ENCODE measurements at regions not wholly inside any gene's neighbourhood (a gene's known extent, or its start where the extent isn't known, plus 50 kb on each side); places are given as distances from the start of the nearest gene placed in this dataset.
A peak's percentile ranks its signal among the peaks of the same experiment; 100 is the strongest.

GRCh38 chr2:10984418-10985135 lies 72.8 kb downstream of the KCNF1 start:
- Histone ChIP-seq H3K27me3 (replicated peaks in 1 of 7) (peaks cover 0 to 9% (median 0%) of the 10 kb centered on the region in 7 donors), H3K4me3 (no peak overlapping the region), H3K27ac (no peak overlapping the region), H3K4me1 (peaks cover 0 to 6% (median 0%) of the 10 kb centered on the region in 6 donors), H3K9me3 (no peaks in the 10 kb centered on the region), H3K36me3 (no peaks in the 10 kb centered on the region)
- intact Hi-C loops (cut with DNase I; ENCODE audit: low total_unique reads) = no loop called here
- TF ChIP-seq POLR2AphosphoS5 (IDR thresholded peaks at IDR 0.05) = no peak
- no peak for TF ChIP-seq POLR2A (IDR thresholded peaks at IDR 0.05)
- TF ChIP-seq, protein P1, sequence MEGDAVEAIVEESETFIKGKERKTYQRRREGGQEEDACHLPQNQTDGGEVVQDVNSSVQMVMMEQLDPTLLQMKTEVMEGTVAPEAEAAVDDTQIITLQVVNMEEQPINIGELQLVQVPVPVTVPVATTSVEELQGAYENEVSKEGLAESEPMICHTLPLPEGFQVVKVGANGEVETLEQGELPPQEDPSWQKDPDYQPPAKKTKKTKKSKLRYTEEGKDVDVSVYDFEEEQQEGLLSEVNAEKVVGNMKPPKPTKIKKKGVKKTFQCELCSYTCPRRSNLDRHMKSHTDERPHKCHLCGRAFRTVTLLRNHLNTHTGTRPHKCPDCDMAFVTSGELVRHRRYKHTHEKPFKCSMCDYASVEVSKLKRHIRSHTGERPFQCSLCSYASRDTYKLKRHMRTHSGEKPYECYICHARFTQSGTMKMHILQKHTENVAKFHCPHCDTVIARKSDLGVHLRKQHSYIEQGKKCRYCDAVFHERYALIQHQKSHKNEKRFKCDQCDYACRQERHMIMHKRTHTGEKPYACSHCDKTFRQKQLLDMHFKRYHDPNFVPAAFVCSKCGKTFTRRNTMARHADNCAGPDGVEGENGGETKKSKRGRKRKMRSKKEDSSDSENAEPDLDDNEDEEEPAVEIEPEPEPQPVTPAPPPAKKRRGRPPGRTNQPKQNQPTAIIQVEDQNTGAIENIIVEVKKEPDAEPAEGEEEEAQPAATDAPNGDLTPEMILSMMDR (IDR thresholded peaks at IDR 0.05 in 8 of 11, conservative IDR thresholded peaks at IDR 0.05 in 3 of 11) = no peak
- no peak for DNase-seq
- WGBS, 5 donors = 81 to 91% (median 84%) methylated on average over 6 of the region's 6 CpGs

GRCh38 chr2:10985260-10985659 lies 73.5 kb downstream of the KCNF1 start:
- WGBS, 5 donors = 67 to 85% (median 83%) methylated on average over 6 of the region's 6 CpGs
- Histone ChIP-seq H3K27ac (no peak overlapping the region), H3K4me1 (peaks cover 0 to 6% (median 0%) of the 10 kb centered on the region in 6 donors), H3K4me3 (no peak overlapping the region), H3K36me3 (no peaks in the 10 kb centered on the region), H3K9me3 (no peaks in the 10 kb centered on the region), H3K27me3 (replicated peaks in 1 of 7) (peaks cover 0 to 9% (median 0%) of the 10 kb centered on the region in 7 donors)
- intact Hi-C loops (cut with DNase I; ENCODE audit: low total_unique reads) = no loop called here
- TF ChIP-seq, protein P1 (IDR thresholded peaks at IDR 0.05 in 8 of 11, conservative IDR thresholded peaks at IDR 0.05 in 3 of 11) = no peak
- peak; percentile 56 for DNase-seq

- H3K4me1 ChIP-seq = peaks cover 0 to 6% (median 0%) of the 10 kb centered on the region in 6 donors
These were observed 74.3 kb downstream of the KCNF1 start for GRCh38 chr2:10985901-10986535.

GRCh38 chr2:10987439-10987838 lies 75.7 kb downstream of the KCNF1 start:
- 70 to 89% (median 80%) methylated on average over 2 of the region's 2 CpGs for WGBS, 5 donors
- H3K27ac ChIP-seq = no peak overlapping the region
- no peaks in the 10 kb centered on the region for H3K36me3 ChIP-seq
- no peaks in the 10 kb centered on the region for H3K9me3 ChIP-seq
- no peak for DNase-seq
- no peak overlapping the region for H3K4me3 ChIP-seq
- TF ChIP-seq, protein P1 (IDR thresholded peaks at IDR 0.05 in 8 of 11, conservative IDR thresholded peaks at IDR 0.05 in 3 of 11) = no peak
- no peak for TF ChIP-seq POLR2A (IDR thresholded peaks at IDR 0.05)
- TF ChIP-seq POLR2AphosphoS5 (IDR thresholded peaks at IDR 0.05) = no peak
- H3K27me3 ChIP-seq (replicated peaks in 1 of 7) = peaks cover 0 to 9% (median 0%) of the 10 kb centered on the region in 7 donors
- intact Hi-C loops (cut with DNase I; ENCODE audit: low total_unique reads) = no loop called here
- H3K4me1 ChIP-seq = peaks cover 0 to 6% (median 0%) of the 10 kb centered on the region in 6 donors

More at GRCh38 chr2:10985901-10986535, 74.3 kb downstream of the KCNF1 start:
- peaks cover 0 to 9% (median 0%) of the 10 kb centered on the region in 7 donors for H3K27me3 ChIP-seq (replicated peaks in 1 of 7)
- H3K9me3 ChIP-seq = no peaks in the 10 kb centered on the region
- H3K36me3 ChIP-seq = no peaks in the 10 kb centered on the region
- intact Hi-C loops (cut with DNase I; ENCODE audit: low total_unique reads) = no loop called here
- H3K4me3 ChIP-seq = no peak overlapping the region
- H3K27ac ChIP-seq = no peak overlapping the region
- DNase-seq = peak; percentile 57
- 90 to 94% (median 91%) methylated on average over 9 of the region's 9 CpGs for WGBS, 5 donors
- TF ChIP-seq, protein P1 (IDR thresholded peaks at IDR 0.05 in 8 of 11, conservative IDR thresholded peaks at IDR 0.05 in 3 of 11) = no peak
- TF ChIP-seq POLR2A (IDR thresholded peaks at IDR 0.05) (no peak), POLR2AphosphoS5 (IDR thresholded peaks at IDR 0.05) (no peak)
